H1 (cell line): ENCODE measurements at regions not wholly inside any gene's neighbourhood (a gene's known extent, or its start where the extent isn't known, plus 50 kb on each side); places are given as distances from the start of the nearest gene placed in this dataset.

Experiments used
- CTCF ChIA-PET: fragments of 300-600 bp; sonication (Branson Sonifier 250); formaldehyde crosslinking; loops from one replicate; lab custom pipeline; 2021; ENCODE audit not compliant: partially characterized antibody; lab: Charles Lee
- POLR2A ChIA-PET: fragments of 300-600 bp; sonication (Branson Sonifier 250); formaldehyde crosslinking; loops from one replicate; lab custom pipeline; 2021; ENCODE audit warnings: inconsistent platforms; ENCODE audit not compliant: partially characterized antibody; lab: Charles Lee
- DNase-seq, 2 experiments: peaks; one replicate each; pipeline versions ENCODE4 v3.0.0 to v3.0.0-alpha.2; 2010 to 2022; ENCODE audit warnings: low spot score in 2 of 2, low read depth in 1 of 2, mixed read lengths in 1 of 2
- FAIRE-seq: peaks from 2 replicates; lab custom pipeline; 2011; peaks lifted over from hg19 to GRCh38; lab: Jason Lieb, UNC
- H2AFZ ChIP-seq: 2 replicates; pipeline ENCODE4 v1.8.1; 2012; ENCODE audit warnings: low read length, inconsistent platforms
- H2AK5ac ChIP-seq: 2 replicates; pipeline ENCODE4 v1.6.1; 2013; ENCODE audit warnings: low read depth, low read length
- H2BK120ac ChIP-seq: replicated peaks from 2 replicates; pipeline ENCODE3; 2013; ENCODE audit warnings: low read depth, low read length, inconsistent platforms
- H2BK12ac ChIP-seq: 2 replicates; pipeline ENCODE4 v1.6.1; 2013; ENCODE audit warnings: low read depth, low read length
- H2BK15ac ChIP-seq: 2 replicates; pipeline ENCODE4 v1.6.1; 2013; ENCODE audit warnings: low read length
- H2BK20ac ChIP-seq: 2 replicates; pipeline ENCODE4 v1.6.1; 2013; ENCODE audit warnings: low read length
- H2BK5ac ChIP-seq: 2 replicates; pipeline ENCODE4 v1.6.1; 2013; ENCODE audit warnings: low read depth, low read length
- H3K14ac ChIP-seq: 2 replicates; pipeline ENCODE4 v1.6.1; 2013; ENCODE audit warnings: inconsistent platforms; ENCODE audit not compliant: insufficient read length
- H3K18ac ChIP-seq: 2 replicates; pipeline ENCODE4 v1.6.1; 2013; ENCODE audit warnings: low read length; ENCODE audit errors: extremely low read depth
- H3K23ac ChIP-seq: 2 replicates; pipeline ENCODE4 v1.6.1; 2013; ENCODE audit warnings: inconsistent platforms; ENCODE audit not compliant: insufficient read length
- H3K23me2 ChIP-seq: 2 replicates; pipeline ENCODE4 v1.6.1; 2013; ENCODE audit warnings: low read depth, low read length
- H3K27ac ChIP-seq: 2 replicates; pipeline ENCODE4 v1.6.1; 2011; ENCODE audit warnings: low read depth, low read length, inconsistent platforms
- H3K27me3 ChIP-seq, 4 experiments: replicated peaks in 1 of 4; 1 replicate in 1 of 4; 2 replicates in 3 of 4; pipeline versions ENCODE4 v1.6.1 to v1.8.1; 2011 to 2013; ENCODE audit warnings: low read length in 3 of 4, mild to moderate bottlenecking in 3 of 4, inconsistent platforms in 2 of 4, mixed read lengths in 2 of 4, moderate library complexity in 1 of 4; ENCODE audit not compliant: control insufficient read depth in 3 of 4, insufficient read depth in 3 of 4; ENCODE audit errors: extremely low read depth in 1 of 4
- H3K36me3 ChIP-seq, 4 experiments: 2 replicates each; pipeline versions ENCODE4 v1.6.1 to v1.8.1; 2011 to 2013; ENCODE audit warnings: mild to moderate bottlenecking in 4 of 4, low read length in 3 of 4, moderate library complexity in 2 of 4, control low read depth in 1 of 4, inconsistent platforms in 1 of 4; ENCODE audit not compliant: insufficient read depth in 4 of 4, control insufficient read depth in 2 of 4
- H3K4ac ChIP-seq: replicated peaks from 2 replicates; pipeline ENCODE3; 2013; ENCODE audit warnings: low read length, low read depth, mixed read lengths, inconsistent platforms; ENCODE audit not compliant: insufficient read length
- H3K4me1 ChIP-seq, 4 experiments: replicated peaks in 1 of 4; 1 replicate in 1 of 4; 2 replicates in 3 of 4; pipeline versions ENCODE4 v1.6.1 to v1.8.1; 2011 to 2013; ENCODE audit warnings: low read length in 3 of 4, inconsistent platforms in 2 of 4, mixed read lengths in 1 of 4; ENCODE audit not compliant: insufficient read depth in 4 of 4, control insufficient read depth in 3 of 4
- H3K4me2 ChIP-seq, 2 experiments: 2 replicates each; pipeline versions ENCODE4 v1.6.1 to v1.8.1; 2011 to 2013; ENCODE audit warnings: low read depth in 2 of 2, low read length in 2 of 2, control low read depth in 1 of 2, inconsistent platforms in 1 of 2, mild to moderate bottlenecking in 1 of 2; ENCODE audit not compliant: insufficient read depth in 1 of 2
- H3K4me3 ChIP-seq, 4 experiments: fragments of 200-600, 300-600 bp in 1 of 4; sonication (generic), shearing (Covaris generic), sonication (Bioruptor Twin) in 1 of 4; 2 replicates each; pipeline versions ENCODE4 v1.5.1 to v1.8.1; 2011 to 2016; ENCODE audit warnings: low read length in 4 of 4, low read depth in 3 of 4, control low read depth in 2 of 4, inconsistent platforms in 2 of 4, mild to moderate bottlenecking in 2 of 4, mixed read lengths in 1 of 4, moderate library complexity in 1 of 4; ENCODE audit not compliant: insufficient read depth in 2 of 4; ENCODE audit errors: extremely low read depth in 1 of 4
- H3K56ac ChIP-seq: replicated peaks from 2 replicates; pipeline ENCODE3; 2013; ENCODE audit warnings: low read depth, mild to moderate bottlenecking, mixed read lengths, low read length, inconsistent platforms; ENCODE audit not compliant: insufficient read length
- H3K79me1 ChIP-seq: 2 replicates; pipeline ENCODE4 v1.6.1; 2013; ENCODE audit warnings: low read depth, low read length, control low read depth
- H3K79me2 ChIP-seq, 2 experiments: 2 replicates each; pipeline versions ENCODE4 v1.6.1 to v1.8.1; 2012 to 2013; ENCODE audit warnings: low read length in 2 of 2, mild to moderate bottlenecking in 2 of 2, inconsistent platforms in 1 of 2; ENCODE audit not compliant: insufficient read depth in 2 of 2, control insufficient read depth in 1 of 2
- H3K9ac ChIP-seq, 4 experiments: replicated peaks in 1 of 4; 1 replicate in 1 of 4; 2 replicates in 3 of 4; pipeline versions ENCODE4 v1.6.1 to v1.8.1; 2011 to 2013; ENCODE audit warnings: low read depth in 3 of 4, low read length in 3 of 4, control low read depth in 2 of 4, mild to moderate bottlenecking in 2 of 4, moderate library complexity in 2 of 4, inconsistent platforms in 1 of 4; ENCODE audit errors: extremely low read depth in 1 of 4
- H3K9me3 ChIP-seq, 2 experiments: 2 replicates each; pipeline versions ENCODE4 v1.6.1 to v1.8.1; 2012 to 2013; ENCODE audit warnings: mild to moderate bottlenecking in 2 of 2, moderate library complexity in 2 of 2, control low read depth in 1 of 2, inconsistent platforms in 1 of 2, low read depth in 1 of 2, low read length in 1 of 2, mixed read lengths in 1 of 2; ENCODE audit not compliant: insufficient read depth in 2 of 2
- H4K20me1 ChIP-seq, 2 experiments: replicated peaks in 1 of 2; 2 replicates each; pipeline versions ENCODE3 to v1.8.1; 2011 to 2013; ENCODE audit warnings: inconsistent platforms in 2 of 2, low read length in 2 of 2, mild to moderate bottlenecking in 1 of 2; ENCODE audit not compliant: insufficient read depth in 2 of 2, control insufficient read depth in 1 of 2
- H4K5ac ChIP-seq: 2 replicates; pipeline ENCODE4 v1.6.1; 2013; ENCODE audit warnings: low read length, low read depth, mixed read lengths, inconsistent platforms; ENCODE audit not compliant: insufficient read length
- H4K8ac ChIP-seq: 2 replicates; pipeline ENCODE4 v1.8.0; 2013; ENCODE audit warnings: mild to moderate bottlenecking, moderate library complexity, low read length, inconsistent platforms; ENCODE audit not compliant: insufficient read depth; ENCODE audit errors: extremely low read depth
- H4K91ac ChIP-seq: replicated peaks from 2 replicates; pipeline ENCODE3; 2013; ENCODE audit warnings: low read length, mixed read lengths, inconsistent platforms; ENCODE audit not compliant: insufficient read length
- ASH2L ChIP-seq: fragments of 200-600, 300-600 bp; sonication (generic); IDR thresholded peaks from one replicate; pipeline ENCODE4 v1.7.1; 2017; ENCODE audit warnings: low read length
- CEBPB ChIP-seq: IDR thresholded peaks from 2 replicates; pipeline ENCODE4 v1.6.1; 2012; ENCODE audit warnings: low read depth, low read length
- GABPA ChIP-seq: IDR thresholded peaks from 2 replicates; pipeline ENCODE4 v1.6.1; 2011; ENCODE audit warnings: mild to moderate bottlenecking, low read length, moderate library complexity, borderline replicate concordance; ENCODE audit not compliant: insufficient read depth
- HDAC2 ChIP-seq, 2 experiments: fragments of 300-600 bp in 1 of 2; sonication (generic) in 1 of 2; IDR thresholded peaks; 2 replicates each; pipeline ENCODE4 v1.6.1; 2011 to 2012; ENCODE audit warnings: low read depth in 2 of 2, low read length in 2 of 2, mild to moderate bottlenecking in 2 of 2, moderate library complexity in 2 of 2, borderline replicate concordance in 1 of 2, inconsistent platforms in 1 of 2
- WGBS, 2 experiments: shearing (Covaris generic) in 1 of 2; methylation state at CpG; one replicate each; pipeline versions ENCODE4 v1.1.6 to v1.1.7; 2013 to 2015; ENCODE audit warnings: low lambda C conversion rate in 2 of 2, mixed read lengths in 2 of 2, inconsistent platforms in 1 of 2, low coverage in 1 of 2, missing lambda C conversion rate in 1 of 2; ENCODE audit not compliant: insufficient replicate concordance in 2 of 2, insufficient coverage in 1 of 2, insufficient read length in 1 of 2; ENCODE audit errors: extremely low coverage in 1 of 2, missing lambda C conversion rate in 1 of 2; 5-methylcytosine and 5-hydroxymethylcytosine counted together

- Histone ChIP-seq H2BK15ac (no peak overlapping the region), H4K20me1 (no peaks in the 10 kb centered on the region), H4K8ac (no peak overlapping the region), H3K9me3 (no peaks in the 10 kb centered on the region), H3K27ac (no peak overlapping the region), H4K91ac (no peak overlapping the region), H3K27me3 (no peaks in the 10 kb centered on the region), H3K36me3 (no peaks in the 10 kb centered on the region), H2BK20ac (no peak overlapping the region), H3K79me1 (no peaks in the 10 kb centered on the region), H3K23ac (no peak overlapping the region), H2BK12ac (no peak overlapping the region), H3K4ac (no peak overlapping the region), H3K79me2 (no peaks in the 10 kb centered on the region), H3K4me2 (no peak overlapping the region), H3K4me1 (no peaks in the 10 kb centered on the region), H3K9ac (no peak overlapping the region), H2BK120ac (no peak overlapping the region), H3K4me3 (no peak overlapping the region), H3K18ac (no peak overlapping the region), H4K5ac (no peak overlapping the region), H2BK5ac (no peak overlapping the region), H3K23me2 (no peaks in the 10 kb centered on the region), H3K56ac (no peak overlapping the region), H2AK5ac (no peak overlapping the region), H2AFZ (no peak overlapping the region), H3K14ac (no peak overlapping the region)
- FAIRE-seq (no peak), DNase-seq (no peak)
- 100% methylated on average over 1 of the region's 1 CpG; no CpG with 5 or more reads in 1 of the 2 experiments for WGBS, 2 experiments
- ChIA-PET POLR2A (no interaction called here), CTCF (interaction anchor here (1.3 to 1.5 kb wide), 3 partner anchors 27 to 507 kb away, joined by 3 to 5 read pairs (median 3); no protein-coding TSS in a partner anchor)
- no peak for TF ChIP-seq HDAC2 (IDR thresholded peaks at IDR 0.05; ENCODE audit: borderline replicate concordance in 1 of 2, low read depth in 2 of 2, low read length in 2 of 2)
- TF ChIP-seq ASH2L = no peak
- TF ChIP-seq GABPA = no peak
- no peak for TF ChIP-seq CEBPB
Observed at GRCh38 chr2:17282245-17282644, 236.0 kb downstream of the RAD51AP2 start.
